SK-N-SH treated with all-trans-retinoic acid at 6 μM for 48 hours (cell line): ENCODE measurements at regions not wholly inside any gene's neighbourhood (a gene's known extent, or its start where the extent isn't known, plus 50 kb on each side); places are given as distances from the start of the nearest gene placed in this dataset.

Experiments used
- GLIS3 ChIP-seq: fragments of 250-450 bp; sonication (Bioruptor Pico); IDR thresholded peaks from 2 replicates; pipeline ENCODE4 v1.5.0; 2020; ENCODE audit warnings: mild to moderate bottlenecking, moderate library complexity
- POU6F1 ChIP-seq: fragments of 250-450 bp; sonication (Bioruptor Pico); IDR thresholded peaks from 2 replicates; pipeline ENCODE4 v1.8.0; 2021; ENCODE audit warnings: low read depth, mild to moderate bottlenecking, moderate library complexity, borderline replicate concordance
- ZNF565 ChIP-seq: fragments of 450-650 bp; formaldehyde crosslinking; conservative IDR thresholded peaks from 2 replicates; pipeline ENCODE4 v1.5.0; 2020; ENCODE audit warnings: low read depth, mild to moderate bottlenecking, moderate library complexity

GRCh38 chr9:120080849-120081248 is 499.1 kb downstream of the CDK5RAP2 start:
- TF ChIP-seq GLIS3 (no peak), ZNF565 (no peak), POU6F1 (CRISPR knock-in tag) (no peak)
